Body of pancreas (tissue), 4 donors: ENCODE measurements at regions not wholly inside any gene's neighbourhood (a gene's known extent, or its start where the extent isn't known, plus 50 kb on each side); places are given as distances from the start of the nearest gene placed in this dataset.

Experiments used
- ATAC-seq: fragments of 150-250 bp; one replicate; pipeline ENCODE4 v1.9.1; 2016
- DNase-seq, 4 donors: peaks; one replicate each; pipeline ENCODE4 v3.0.0-alpha.2; 2019
- H3K27ac ChIP-seq, 4 donors: fragments of 200-600 bp; sonication (generic); 1 replicate in 3 of 4; 2 replicates in 1 of 4; pipeline versions ENCODE4 v1.5.1 to v1.6.1; 2016 to 2019; ENCODE audit warnings: mild to moderate bottlenecking in 1 of 4, mixed read lengths in 1 of 4, moderate library complexity in 1 of 4
- H3K27me3 ChIP-seq, 2 donors: fragments of 200-600 bp; sonication (generic); one replicate each; pipeline ENCODE4 v1.6.0; 2016; ENCODE audit warnings: mild to moderate bottlenecking in 1 of 2
- H3K36me3 ChIP-seq, 2 donors: fragments of 200-600 bp; sonication (generic); replicated peaks in 1 of 2; 2 replicates each; pipeline ENCODE4 v1.5.1; 2016; ENCODE audit warnings: low read depth in 2 of 2; ENCODE audit not compliant: insufficient read depth in 1 of 2
- H3K4me1 ChIP-seq: fragments of 200-600 bp; sonication (generic); one replicate; pipeline ENCODE4 v1.6.0; 2016
- H3K4me3 ChIP-seq, 2 donors: fragments of 200-600 bp; sonication (generic); 1 replicate in 1 of 2; 2 replicates in 1 of 2; pipeline ENCODE4 v1.5.1; 2016 to 2019
- H3K9me3 ChIP-seq, 3 donors: fragments of 200-600 bp; sonication (generic); 1 replicate in 2 of 3; 2 replicates in 1 of 3; pipeline ENCODE4 v1.5.1; 2016
- POLR2A ChIP-seq, 3 donors: fragments of 450-650 bp; IDR thresholded peaks; one replicate each; pipeline ENCODE4 v1.6.1; 2016; ENCODE audit warnings: antibody characterized with exemption in 3 of 3, mild to moderate bottlenecking in 2 of 3
- WGBS, 2 donors: methylation state at CpG; one replicate each; pipeline ENCODE4 v1.1.5; 2017; 5-methylcytosine and 5-hydroxymethylcytosine counted together
- intact Hi-C: fragments of 100-400 bp; cut with DNase I; formaldehyde crosslinking; loops from one replicate; pipeline ENCODE4 v1.15.1; 2023
- TF ChIP-seq, protein P1 (sequence below), 7 experiments: fragments of 450-650 bp in 4 of 7; fragments of 200-600 bp in 3 of 7; sonication (generic) in 3 of 7; IDR thresholded peaks; one replicate each; pipeline ENCODE4 v1.5.1; 2016 to 2019; ENCODE audit warnings: antibody characterized with exemption in 7 of 7

DNA sequence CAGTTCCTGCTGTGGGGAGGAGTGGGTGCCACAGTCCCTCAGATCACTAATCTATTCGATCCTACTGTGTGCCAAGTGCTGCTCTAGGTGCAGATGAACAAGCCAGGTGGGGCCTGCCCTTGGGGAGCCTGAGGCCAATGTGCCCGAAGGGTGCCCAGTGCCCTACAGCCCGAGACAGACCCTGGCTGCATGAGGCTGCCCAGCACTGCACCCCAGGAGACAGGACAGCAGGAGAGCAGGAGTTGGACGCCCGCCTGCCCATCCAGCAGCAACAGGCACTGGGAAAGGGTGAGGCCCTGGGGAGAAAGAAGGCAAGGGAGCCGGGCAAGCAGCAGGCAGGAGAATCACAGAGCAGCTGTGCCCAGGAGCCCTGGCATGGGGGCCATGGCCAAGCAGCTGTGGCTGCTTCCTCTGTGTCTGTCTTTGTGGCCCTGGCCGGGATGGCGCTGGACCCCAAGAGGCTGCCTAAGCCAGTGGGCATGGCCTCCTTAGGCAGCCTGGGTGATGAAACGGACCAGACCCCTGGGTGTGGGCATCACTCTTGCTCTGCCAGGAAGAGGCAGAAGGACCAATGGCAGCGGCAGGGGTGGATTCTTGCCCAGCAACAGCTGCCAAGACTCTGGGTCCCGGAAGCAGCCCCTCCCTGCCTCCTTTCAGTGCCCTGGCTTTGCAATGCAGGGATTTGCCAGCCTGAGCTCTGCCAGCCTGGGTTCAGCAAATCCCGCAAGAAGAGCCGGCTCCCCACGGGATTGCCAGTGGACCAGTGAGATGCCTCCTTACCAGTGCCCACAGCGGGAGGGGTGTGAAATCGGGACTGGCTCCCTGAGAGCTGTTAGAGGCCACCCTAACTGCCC is 179.6 kb upstream of the TNRC6C start:
- peak; percentile 26 to 54 (median 36) for DNase-seq
- H3K9me3 ChIP-seq, result no peaks in the 10 kb centered on the region
- H3K27me3 ChIP-seq, result peaks cover 0 to 6% of the 10 kb centered on the region in 2 donors
- WGBS, 2 donors, result 43 to 53% methylated on average over 5 to 13 of the region's 16 CpGs
- peak; percentile 69 for ATAC-seq
- no peak overlapping the region for H3K4me3 ChIP-seq
- intact Hi-C loops, result no loop called here
- H3K36me3 ChIP-seq, result no peaks in the 10 kb centered on the region
- TF ChIP-seq, protein P1, sequence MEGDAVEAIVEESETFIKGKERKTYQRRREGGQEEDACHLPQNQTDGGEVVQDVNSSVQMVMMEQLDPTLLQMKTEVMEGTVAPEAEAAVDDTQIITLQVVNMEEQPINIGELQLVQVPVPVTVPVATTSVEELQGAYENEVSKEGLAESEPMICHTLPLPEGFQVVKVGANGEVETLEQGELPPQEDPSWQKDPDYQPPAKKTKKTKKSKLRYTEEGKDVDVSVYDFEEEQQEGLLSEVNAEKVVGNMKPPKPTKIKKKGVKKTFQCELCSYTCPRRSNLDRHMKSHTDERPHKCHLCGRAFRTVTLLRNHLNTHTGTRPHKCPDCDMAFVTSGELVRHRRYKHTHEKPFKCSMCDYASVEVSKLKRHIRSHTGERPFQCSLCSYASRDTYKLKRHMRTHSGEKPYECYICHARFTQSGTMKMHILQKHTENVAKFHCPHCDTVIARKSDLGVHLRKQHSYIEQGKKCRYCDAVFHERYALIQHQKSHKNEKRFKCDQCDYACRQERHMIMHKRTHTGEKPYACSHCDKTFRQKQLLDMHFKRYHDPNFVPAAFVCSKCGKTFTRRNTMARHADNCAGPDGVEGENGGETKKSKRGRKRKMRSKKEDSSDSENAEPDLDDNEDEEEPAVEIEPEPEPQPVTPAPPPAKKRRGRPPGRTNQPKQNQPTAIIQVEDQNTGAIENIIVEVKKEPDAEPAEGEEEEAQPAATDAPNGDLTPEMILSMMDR (IDR thresholded peaks at IDR 0.05), result no peak
- TF ChIP-seq POLR2A (IDR thresholded peaks at IDR 0.05), result no peak
- H3K27ac ChIP-seq, result peak overlapping the region in 1 of 4 donors; percentile 2
- no peaks in the 10 kb centered on the region for H3K4me1 ChIP-seq

- intact Hi-C loops, result no loop called here
- Histone ChIP-seq H3K4me3 (no peak overlapping the region), H3K36me3 (no peaks in the 10 kb centered on the region), H3K4me1 (no peaks in the 10 kb centered on the region), H3K27me3 (peaks cover 0 to 6% of the 10 kb centered on the region in 2 donors), H3K27ac (peak overlapping the region in 1 of 4 donors; percentile 2), H3K9me3 (no peaks in the 10 kb centered on the region)
- TF ChIP-seq, protein P1 (IDR thresholded peaks at IDR 0.05), result no peak
- no peak for TF ChIP-seq POLR2A (IDR thresholded peaks at IDR 0.05)
- peak; percentile 13 to 30 (median 21) for DNase-seq
- WGBS, 2 donors, result 26 to 61% methylated on average over 8 to 22 of the region's 22 CpGs
- peak; percentile 30 for ATAC-seq
Observed at GRCh38 chr17:77779711-77780539, 178.6 kb upstream of the TNRC6C start.

DNA sequence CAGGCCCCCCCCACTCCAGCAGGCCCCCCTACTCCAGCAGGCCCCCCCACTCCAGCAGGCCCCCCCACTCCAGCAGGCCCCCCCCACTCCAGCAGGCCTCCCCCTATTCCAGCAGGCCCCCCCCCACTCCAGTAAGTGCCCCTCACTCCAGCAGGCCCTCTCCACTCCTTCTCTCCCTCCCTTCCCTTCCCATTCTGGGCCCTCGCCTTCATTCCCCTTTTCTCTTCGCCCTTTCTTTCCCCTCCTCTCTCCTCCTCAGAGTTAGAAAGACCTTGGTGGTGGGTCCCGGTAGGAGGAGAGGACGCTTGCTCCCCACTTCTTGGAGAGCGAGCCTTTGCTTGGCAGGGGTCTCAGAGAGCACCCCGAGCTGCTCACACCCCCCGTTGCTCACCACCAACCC is 177.0 kb upstream of the TNRC6C start:
- Histone ChIP-seq H3K9me3 (no peaks in the 10 kb centered on the region), H3K27ac (no peak overlapping the region), H3K4me1 (no peaks in the 10 kb centered on the region), H3K4me3 (no peak overlapping the region), H3K36me3 (no peaks in the 10 kb centered on the region), H3K27me3 (peaks cover 0 to 6% of the 10 kb centered on the region in 2 donors)
- intact Hi-C loops, result no loop called here
- ATAC-seq, result no peak
- no peak for TF ChIP-seq POLR2A (IDR thresholded peaks at IDR 0.05)
- TF ChIP-seq, protein P1 (IDR thresholded peaks at IDR 0.05), result no peak
- 51 to 77% methylated on average over 3 to 7 of the region's 7 CpGs for WGBS, 2 donors
- no peak for DNase-seq

- no peak overlapping the region for H3K27ac ChIP-seq
- H3K36me3 ChIP-seq, result no peaks in the 10 kb centered on the region
- H3K27me3 ChIP-seq, result peaks cover 0 to 6% of the 10 kb centered on the region in 2 donors
- intact Hi-C loops, result no loop called here
- no peak for ATAC-seq
- no peak for DNase-seq
- H3K9me3 ChIP-seq, result no peaks in the 10 kb centered on the region
- no peaks in the 10 kb centered on the region for H3K4me1 ChIP-seq
- no peak for TF ChIP-seq POLR2A (IDR thresholded peaks at IDR 0.05)
- TF ChIP-seq, protein P1 (IDR thresholded peaks at IDR 0.05), result no peak
- no peak overlapping the region for H3K4me3 ChIP-seq
- WGBS, 2 donors, result 42 to 51% methylated on average over 9 of the region's 10 CpGs
Observed at GRCh38 chr17:77782201-77782600, 176.3 kb upstream of the TNRC6C start.
